ENCODE measurements at regions not wholly inside any gene's neighbourhood (a gene's known extent, or its start where the extent isn't known, plus 50 kb on each side); places are given as distances from the start of the nearest gene placed in this dataset.

DNA sequence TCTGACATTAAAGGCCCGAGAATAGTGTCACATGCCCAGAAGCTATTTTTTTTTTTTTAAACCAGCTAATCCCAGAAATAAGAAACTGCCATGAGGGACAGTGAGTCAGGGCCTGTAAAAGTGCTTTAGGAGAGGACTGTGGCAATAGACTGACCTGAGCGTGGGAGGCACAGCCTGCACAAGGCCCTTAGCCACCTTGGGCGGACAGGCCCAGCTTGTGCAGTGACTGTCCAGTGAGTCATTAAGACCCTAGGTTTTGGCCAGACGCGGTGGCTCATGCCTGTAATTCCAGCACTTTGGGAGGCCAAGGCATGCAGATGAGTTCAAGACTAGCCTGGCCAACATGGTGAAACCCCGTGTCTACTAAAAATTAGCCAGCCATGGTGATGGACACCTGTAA lies 343.0 kb upstream of the ZFHX3 start:
- FAIRE-seq (no peak), DNase-seq (ENCODE audit: insufficient read length, low spot score) (no peak)
- TF ChIP-seq, protein P1, sequence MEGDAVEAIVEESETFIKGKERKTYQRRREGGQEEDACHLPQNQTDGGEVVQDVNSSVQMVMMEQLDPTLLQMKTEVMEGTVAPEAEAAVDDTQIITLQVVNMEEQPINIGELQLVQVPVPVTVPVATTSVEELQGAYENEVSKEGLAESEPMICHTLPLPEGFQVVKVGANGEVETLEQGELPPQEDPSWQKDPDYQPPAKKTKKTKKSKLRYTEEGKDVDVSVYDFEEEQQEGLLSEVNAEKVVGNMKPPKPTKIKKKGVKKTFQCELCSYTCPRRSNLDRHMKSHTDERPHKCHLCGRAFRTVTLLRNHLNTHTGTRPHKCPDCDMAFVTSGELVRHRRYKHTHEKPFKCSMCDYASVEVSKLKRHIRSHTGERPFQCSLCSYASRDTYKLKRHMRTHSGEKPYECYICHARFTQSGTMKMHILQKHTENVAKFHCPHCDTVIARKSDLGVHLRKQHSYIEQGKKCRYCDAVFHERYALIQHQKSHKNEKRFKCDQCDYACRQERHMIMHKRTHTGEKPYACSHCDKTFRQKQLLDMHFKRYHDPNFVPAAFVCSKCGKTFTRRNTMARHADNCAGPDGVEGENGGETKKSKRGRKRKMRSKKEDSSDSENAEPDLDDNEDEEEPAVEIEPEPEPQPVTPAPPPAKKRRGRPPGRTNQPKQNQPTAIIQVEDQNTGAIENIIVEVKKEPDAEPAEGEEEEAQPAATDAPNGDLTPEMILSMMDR (IDR thresholded peaks at IDR 0.05; ENCODE audit: insufficient read depth, missing control alignments) = no peak

DNA sequence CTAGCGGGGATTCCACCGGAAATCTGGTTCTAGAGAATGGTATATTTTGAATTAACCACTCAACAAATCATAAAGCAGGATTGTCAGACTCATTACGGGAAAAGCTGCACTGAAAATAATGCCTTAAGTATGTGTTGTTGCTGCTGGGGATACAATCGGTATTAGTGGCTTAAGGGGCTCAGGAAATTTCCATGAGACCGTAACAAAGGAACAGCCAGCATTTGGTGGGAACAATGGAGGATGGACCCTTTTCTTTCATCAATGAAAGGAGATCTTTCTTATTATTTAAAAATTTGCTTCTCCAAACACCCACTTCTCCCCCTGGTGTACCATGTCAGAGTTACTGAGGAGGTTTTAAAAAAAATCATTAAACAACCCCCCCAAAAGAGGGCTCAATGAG lies 342.6 kb upstream of the ZFHX3 start:
- DNase-seq (ENCODE audit: insufficient read length, low spot score) (no peak), FAIRE-seq (no peak)
- TF ChIP-seq, protein P1 (IDR thresholded peaks at IDR 0.05; ENCODE audit: insufficient read depth, missing control alignments) = no peak

DNA sequence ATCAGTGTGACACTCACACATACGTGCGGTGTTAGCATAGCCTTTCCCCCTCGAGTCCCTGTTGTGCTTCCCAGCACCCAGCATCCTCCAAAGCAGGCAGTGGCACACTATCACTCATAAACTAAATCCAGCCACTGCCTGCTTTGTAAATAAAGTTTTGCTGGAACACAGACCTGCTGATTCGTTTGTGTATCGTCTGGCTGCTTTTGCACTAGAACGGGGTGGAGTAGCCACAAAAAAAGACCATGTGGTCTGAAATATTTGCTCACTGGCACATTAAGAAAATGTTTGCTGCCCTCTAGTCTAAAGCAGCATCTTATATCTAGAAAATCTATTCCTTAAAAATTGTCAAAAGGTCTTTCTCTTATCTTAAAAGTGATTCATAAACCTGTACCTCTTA lies 341.2 kb upstream of the ZFHX3 start:
- TF ChIP-seq, protein P1 (IDR thresholded peaks at IDR 0.05; ENCODE audit: insufficient read depth, missing control alignments) = no peak
- FAIRE-seq (no peak), DNase-seq (ENCODE audit: insufficient read length, low spot score) (no peak)

DNA sequence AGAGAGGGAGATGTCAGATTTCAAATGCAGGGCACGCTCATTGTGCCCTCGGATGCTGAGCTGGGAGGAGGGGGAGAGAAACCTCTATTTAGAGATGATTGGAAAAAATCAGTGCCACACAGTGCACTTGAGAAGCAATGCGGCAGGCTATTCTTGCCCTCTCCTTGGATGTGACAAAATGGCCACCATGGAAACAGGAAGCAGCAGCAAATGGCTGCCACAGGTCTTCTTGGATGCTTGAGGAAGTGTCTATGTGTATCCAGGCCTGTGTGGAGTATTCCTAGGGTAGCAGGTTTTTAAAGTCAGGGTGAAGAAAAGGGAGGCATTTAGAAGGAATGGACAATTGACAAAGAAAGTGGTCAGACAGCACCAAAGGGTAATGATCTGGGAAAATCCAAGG lies 340.1 kb upstream of the ZFHX3 start:
- TF ChIP-seq, protein P1 (IDR thresholded peaks at IDR 0.05; ENCODE audit: insufficient read depth, missing control alignments) = no peak
- FAIRE-seq (no peak), DNase-seq (ENCODE audit: insufficient read length, low spot score) (no peak)

DNA sequence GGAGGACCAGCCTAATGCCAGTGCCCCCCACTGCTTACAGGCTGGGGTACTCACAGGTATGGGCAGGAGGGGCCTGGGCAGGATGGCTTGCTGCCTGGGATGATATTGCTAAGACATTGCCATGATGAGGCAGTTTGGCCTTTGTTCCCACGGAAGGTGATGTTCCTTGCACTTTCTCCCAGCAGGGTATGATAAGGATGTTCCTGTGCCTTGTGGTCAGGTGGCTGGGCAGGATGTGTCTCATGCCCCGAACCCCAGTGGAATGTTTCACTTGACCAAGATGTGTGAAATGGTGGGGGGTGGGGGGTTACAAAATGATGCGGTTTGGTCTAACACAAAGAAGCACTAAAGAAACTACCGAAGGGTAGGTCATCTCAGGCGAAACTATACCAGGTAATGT lies 337.8 kb upstream of the ZFHX3 start:
- DNase-seq (ENCODE audit: insufficient read length, low spot score) (no peak), FAIRE-seq (no peak)
- TF ChIP-seq, protein P1 (IDR thresholded peaks at IDR 0.05; ENCODE audit: insufficient read depth, missing control alignments) = no peak

DNA sequence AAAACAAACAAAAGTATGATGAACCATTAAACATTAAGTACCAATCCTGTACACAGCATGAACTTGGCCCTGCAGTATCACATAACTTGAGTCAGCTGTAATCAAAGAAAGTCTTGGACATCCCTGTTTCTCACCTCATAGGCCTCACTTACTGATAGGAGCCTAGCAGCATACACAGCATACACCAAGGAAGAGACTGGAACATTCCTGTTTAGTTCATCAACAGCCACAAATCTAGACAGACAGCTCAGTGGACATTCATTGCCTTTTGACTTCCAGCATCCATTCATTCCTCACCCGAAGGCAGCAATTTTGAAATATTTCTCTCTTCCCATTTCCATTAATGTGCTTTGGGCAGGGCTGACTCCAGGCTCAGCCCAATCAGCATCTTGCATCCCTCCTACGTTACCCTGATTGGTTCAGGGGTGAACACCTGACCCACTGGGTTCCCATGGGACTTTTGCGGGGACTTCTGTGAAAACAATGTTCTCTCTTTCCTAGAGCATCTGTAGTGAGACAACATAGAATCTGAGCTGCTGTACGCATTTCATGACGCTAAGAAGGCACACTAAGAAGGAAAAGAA lies 336.7 kb upstream of the ZFHX3 start:
- TF ChIP-seq, protein P1 (IDR thresholded peaks at IDR 0.05; ENCODE audit: insufficient read depth, missing control alignments) = no peak
- DNase-seq (ENCODE audit: insufficient read length, low spot score) (no peak), FAIRE-seq (no peak)

DNA sequence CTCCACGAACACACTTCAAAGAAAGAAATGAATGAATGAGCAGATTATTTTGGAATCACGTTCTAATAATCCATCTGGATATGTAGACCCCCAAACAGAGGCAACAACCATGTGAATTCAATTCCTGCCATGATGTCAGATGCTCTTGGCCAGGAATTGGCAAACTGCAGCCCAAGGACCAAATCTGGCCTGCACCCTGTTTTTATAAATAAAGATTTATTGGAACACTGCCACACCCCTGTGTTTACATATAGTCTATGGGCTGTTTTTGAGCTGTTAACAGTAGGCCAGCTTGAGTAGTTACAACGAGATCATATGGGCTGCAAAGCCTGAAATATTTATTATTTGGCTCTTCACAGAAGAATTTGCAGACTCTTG lies 336.0 kb upstream of the ZFHX3 start:
- FAIRE-seq (no peak), DNase-seq (ENCODE audit: insufficient read length, low spot score) (no peak)
- TF ChIP-seq, protein P1 (IDR thresholded peaks at IDR 0.05; ENCODE audit: insufficient read depth, missing control alignments) = no peak
